Peyer's patch (tissue), 4 donors: ENCODE measurements at regions not wholly inside any gene's neighbourhood (a gene's known extent, or its start where the extent isn't known, plus 50 kb on each side); places are given as distances from the start of the nearest gene placed in this dataset.

Source experiments
- DNase-seq, 3 donors: peaks; one replicate each; pipeline ENCODE4 v3.0.0-alpha.2; 2017 to 2019
- H3K27ac ChIP-seq, 4 donors: fragments of 200-600 bp; sonication (generic); one replicate each; pipeline ENCODE4 v1.5.1; 2016 to 2019
- H3K27me3 ChIP-seq, 2 donors: fragments of 200-600 bp; sonication (generic); one replicate each; pipeline ENCODE4 v1.5.1; 2019
- H3K36me3 ChIP-seq, 3 donors: fragments of 200-600 bp; sonication (generic); one replicate each; pipeline ENCODE4 v1.5.1; 2016 to 2019
- H3K4me1 ChIP-seq, 4 donors: fragments of 200-600 bp; sonication (generic); one replicate each; pipeline ENCODE4 v1.5.1; 2016 to 2019
- H3K4me3 ChIP-seq, 4 donors: fragments of 200-600 bp; sonication (generic); 1 replicate in 3 of 4; 2 replicates in 1 of 4; pipeline ENCODE4 v1.5.1; 2016 to 2019; ENCODE audit warnings: mild to moderate bottlenecking in 1 of 4
- H3K9me3 ChIP-seq, 4 donors: fragments of 200-600 bp; sonication (generic); one replicate each; pipeline ENCODE4 v1.5.1; 2016 to 2019; ENCODE audit warnings: mild to moderate bottlenecking in 1 of 4
- CTCF ChIP-seq, 6 experiments: fragments of 450-650 bp in 4 of 6; fragments of 200-600 bp in 2 of 6; sonication (generic) in 1 of 6; IDR thresholded peaks; one replicate each; pipeline ENCODE4 v1.5.1; 2017 to 2019; ENCODE audit warnings: antibody characterized with exemption in 6 of 6, mild to moderate bottlenecking in 3 of 6, moderate library complexity in 1 of 6
- POLR2A ChIP-seq, 2 donors: fragments of 450-650 bp; IDR thresholded peaks; one replicate each; pipeline ENCODE4 v1.5.1; 2017; ENCODE audit warnings: antibody characterized with exemption in 2 of 2, mild to moderate bottlenecking in 2 of 2, moderate library complexity in 2 of 2

- Histone ChIP-seq H3K9me3 (no peaks in the 10 kb centered on the region), H3K4me1 (peaks cover 0 to 5% (median 0%) of the 10 kb centered on the region in 4 donors), H3K4me3 (no peak overlapping the region), H3K27ac (no peak overlapping the region), H3K36me3 (no peaks in the 10 kb centered on the region), H3K27me3 (no peaks in the 10 kb centered on the region)
- DNase-seq: no peak
- TF ChIP-seq CTCF (IDR thresholded peaks at IDR 0.05): peak in 3 of 6 experiments; percentile 25 to 41 (median 31)
- TF ChIP-seq POLR2A (IDR thresholded peaks at IDR 0.05): no peak
Observed at GRCh38 chr4:77432717-77433417, 172.8 kb upstream of the CXCL13 start.

- H3K9me3 ChIP-seq: no peaks in the 10 kb centered on the region
- peak; percentile 15 to 89 (median 64) for TF ChIP-seq CTCF (IDR thresholded peaks at IDR 0.05)
- no peak for TF ChIP-seq POLR2A (IDR thresholded peaks at IDR 0.05)
- no peak overlapping the region for H3K27ac ChIP-seq
- peaks cover 0 to 5% (median 0%) of the 10 kb centered on the region in 4 donors for H3K4me1 ChIP-seq
- no peak overlapping the region for H3K4me3 ChIP-seq
- no peak for DNase-seq
- H3K36me3 ChIP-seq: no peaks in the 10 kb centered on the region
- no peaks in the 10 kb centered on the region for H3K27me3 ChIP-seq
Observed at GRCh38 chr4:77433418-77433733, 172.2 kb upstream of the CXCL13 start.

- Histone ChIP-seq H3K9me3 (no peaks in the 10 kb centered on the region), H3K27me3 (no peaks in the 10 kb centered on the region), H3K4me3 (no peak overlapping the region), H3K36me3 (no peaks in the 10 kb centered on the region), H3K4me1 (peaks cover 0 to 5% (median 0%) of the 10 kb centered on the region in 4 donors), H3K27ac (no peak overlapping the region)
- no peak for DNase-seq
- TF ChIP-seq CTCF (IDR thresholded peaks at IDR 0.05) (no peak), POLR2A (IDR thresholded peaks at IDR 0.05) (no peak)
Observed at GRCh38 chr4:77434299-77435092, 171.1 kb upstream of the CXCL13 start.

GRCh38 chr4:77437079-77437478, 168.5 kb upstream of the CXCL13 start:
- Histone ChIP-seq H3K9me3 (no peaks in the 10 kb centered on the region), H3K4me1 (peaks cover 0 to 5% (median 0%) of the 10 kb centered on the region in 4 donors), H3K36me3 (no peaks in the 10 kb centered on the region), H3K4me3 (no peak overlapping the region), H3K27ac (no peak overlapping the region), H3K27me3 (no peaks in the 10 kb centered on the region)
- TF ChIP-seq CTCF (IDR thresholded peaks at IDR 0.05) (no peak), POLR2A (IDR thresholded peaks at IDR 0.05) (no peak)
- DNase-seq: no peak

- Histone ChIP-seq H3K36me3 (no peaks in the 10 kb centered on the region), H3K27ac (no peak overlapping the region), H3K9me3 (no peaks in the 10 kb centered on the region), H3K4me1 (no peaks in the 10 kb centered on the region), H3K4me3 (no peak overlapping the region), H3K27me3 (no peaks in the 10 kb centered on the region)
- DNase-seq: no peak
- TF ChIP-seq CTCF (IDR thresholded peaks at IDR 0.05) (no peak), POLR2A (IDR thresholded peaks at IDR 0.05) (no peak)
Observed at GRCh38 chr4:77438549-77438948, 167.1 kb upstream of the CXCL13 start.
